ENCODE measurements at regions not wholly inside any gene's neighbourhood (a gene's known extent, or its start where the extent isn't known, plus 50 kb on each side); places are given as distances from the start of the nearest gene placed in this dataset.

DNA sequence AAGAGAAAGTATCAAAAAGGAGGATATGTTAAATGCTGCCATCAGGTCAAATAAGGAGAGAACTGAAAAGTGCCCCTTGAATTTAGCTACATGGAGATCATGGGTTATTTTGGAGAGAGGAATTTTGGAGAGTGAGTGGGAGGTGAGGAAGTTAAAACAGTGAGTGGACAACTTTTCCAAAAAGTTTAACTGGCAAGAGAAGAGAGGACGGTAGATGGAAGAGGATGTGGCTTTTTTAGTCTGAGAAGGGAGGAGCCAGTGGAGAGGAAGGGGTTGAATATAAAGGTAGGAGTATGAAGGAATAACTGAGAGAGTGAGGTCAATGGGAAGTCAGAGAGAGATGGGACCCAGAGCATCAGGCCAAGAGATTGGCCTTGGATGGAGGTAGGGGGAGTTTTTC, 62.5 kb upstream of the NFE2L2 start:
- no peaks in the 10 kb centered on the region for H3K36me3 ChIP-seq (ENCODE audit: control insufficient read depth, insufficient read depth, low read length)
- H3K27me3 ChIP-seq (ENCODE audit: control insufficient read depth, insufficient read depth, low read length, poor library complexity, severe bottlenecking) = no peaks in the 10 kb centered on the region
- DNase-seq = no peak
- WGBS, 2 experiments (ENCODE audit: insufficient coverage in 1 of 2, insufficient read length in 1 of 2) = 87% methylated on average over 1 of the region's 1 CpG; no CpG with 5 or more reads in 1 of the 2 experiments
- TF ChIP-seq CTCF (conservative IDR thresholded peaks at IDR 0.05) = no peak
- no peaks in the 10 kb centered on the region for H3K9me3 Mint-ChIP-seq
- no peak overlapping the region for H3K27ac Mint-ChIP-seq
- no peaks in the 10 kb centered on the region for H3K27me3 Mint-ChIP-seq (ENCODE audit: insufficient read depth)
- H3K27ac ChIP-seq (ENCODE audit: low read depth, low read length) = no peak overlapping the region
- H3K36me3 Mint-ChIP-seq (ENCODE audit: low read depth) = peaks cover 4% of the 10 kb centered on the region
- H3K9me3 ChIP-seq (ENCODE audit: control insufficient read depth, low read length) = no peaks in the 10 kb centered on the region
- no peak overlapping the region for H3K4me3 ChIP-seq (ENCODE audit: low read length)
- H3K9ac ChIP-seq (ENCODE audit: extremely low read depth, low read length, poor library complexity, severe bottlenecking) = no peak overlapping the region
- H3K4me1 Mint-ChIP-seq = peaks cover 12% of the 10 kb centered on the region
- no peak overlapping the region for H3K4me3 Mint-ChIP-seq
- no peaks in the 10 kb centered on the region for H3K4me1 ChIP-seq (ENCODE audit: control insufficient read depth, insufficient read depth, low read length)

GRCh38 chr2:177328056-177328455, 63.5 kb upstream of the NFE2L2 start:
- Histone ChIP-seq H3K27me3 (ENCODE audit: control insufficient read depth, insufficient read depth, low read length, poor library complexity, severe bottlenecking) (no peaks in the 10 kb centered on the region), H3K4me1 (ENCODE audit: control insufficient read depth, insufficient read depth, low read length) (no peaks in the 10 kb centered on the region), H3K9me3 (ENCODE audit: control insufficient read depth, low read length) (no peaks in the 10 kb centered on the region), H3K27ac (ENCODE audit: low read depth, low read length) (no peak overlapping the region), H3K4me3 (ENCODE audit: low read length) (no peak overlapping the region), H3K9ac (ENCODE audit: extremely low read depth, low read length, poor library complexity, severe bottlenecking) (no peak overlapping the region), H3K36me3 (ENCODE audit: control insufficient read depth, insufficient read depth, low read length) (no peaks in the 10 kb centered on the region)
- H3K4me1 Mint-ChIP-seq = peaks cover 9% of the 10 kb centered on the region
- H3K36me3 Mint-ChIP-seq (ENCODE audit: low read depth) = peaks cover 3% of the 10 kb centered on the region
- 87 to 90% methylated on average over 2 of the region's 2 CpGs for WGBS, 2 experiments (ENCODE audit: insufficient coverage in 1 of 2, insufficient read length in 1 of 2)
- no peaks in the 10 kb centered on the region for H3K27me3 Mint-ChIP-seq (ENCODE audit: insufficient read depth)
- DNase-seq = no peak
- TF ChIP-seq CTCF (conservative IDR thresholded peaks at IDR 0.05) = no peak
- H3K27ac Mint-ChIP-seq = no peak overlapping the region
- no peaks in the 10 kb centered on the region for H3K9me3 Mint-ChIP-seq
- H3K4me3 Mint-ChIP-seq = no peak overlapping the region

GRCh38 chr2:177329064-177329463, 63.5 kb upstream of the AGPS start:
- Histone ChIP-seq H3K36me3 (ENCODE audit: control insufficient read depth, insufficient read depth, low read length) (no peaks in the 10 kb centered on the region), H3K4me3 (ENCODE audit: low read length) (no peak overlapping the region), H3K27me3 (ENCODE audit: control insufficient read depth, insufficient read depth, low read length, poor library complexity, severe bottlenecking) (no peaks in the 10 kb centered on the region), H3K27ac (ENCODE audit: low read depth, low read length) (no peak overlapping the region), H3K9ac (ENCODE audit: extremely low read depth, low read length, poor library complexity, severe bottlenecking) (no peak overlapping the region), H3K4me1 (ENCODE audit: control insufficient read depth, insufficient read depth, low read length) (no peaks in the 10 kb centered on the region), H3K9me3 (ENCODE audit: control insufficient read depth, low read length) (no peaks in the 10 kb centered on the region)
- TF ChIP-seq CTCF (conservative IDR thresholded peaks at IDR 0.05) = no peak
- no peak overlapping the region for H3K27ac Mint-ChIP-seq
- peaks cover 5% of the 10 kb centered on the region for H3K4me1 Mint-ChIP-seq
- WGBS, 2 experiments (ENCODE audit: insufficient coverage in 1 of 2, insufficient read length in 1 of 2) = 87% methylated on average over 3 of the region's 4 CpGs; no CpG with 5 or more reads in 1 of the 2 experiments
- H3K36me3 Mint-ChIP-seq (ENCODE audit: low read depth) = peaks cover 2% of the 10 kb centered on the region
- DNase-seq = no peak
- H3K9me3 Mint-ChIP-seq = no peaks in the 10 kb centered on the region
- H3K27me3 Mint-ChIP-seq (ENCODE audit: insufficient read depth) = no peaks in the 10 kb centered on the region
- no peak overlapping the region for H3K4me3 Mint-ChIP-seq
